Adipocyte (in vitro differentiated cells): ENCODE measurements at regions not wholly inside any gene's neighbourhood (a gene's known extent, or its start where the extent isn't known, plus 50 kb on each side); places are given as distances from the start of the nearest gene placed in this dataset.

ENCODE experiments used
- DNase-seq: peaks from one replicate; pipeline ENCODE4 v3.0.0-alpha.2; 2015; ENCODE audit warnings: low read depth
- H3K27me3 ChIP-seq: replicated peaks from 2 replicates; pipeline ENCODE4 v1.7.0; 2013; ENCODE audit warnings: mild to moderate bottlenecking, low read length, moderate library complexity; ENCODE audit not compliant: control insufficient read depth, insufficient read depth
- H3K36me3 ChIP-seq: 2 replicates; pipeline ENCODE4 v1.7.0; 2013; ENCODE audit warnings: low read length, mild to moderate bottlenecking, moderate library complexity; ENCODE audit not compliant: control insufficient read depth, insufficient read depth, severe bottlenecking
- H3K4me1 ChIP-seq: 2 replicates; pipeline ENCODE4 v1.7.0; 2013; ENCODE audit warnings: mild to moderate bottlenecking, low read length, moderate library complexity; ENCODE audit not compliant: control insufficient read depth, insufficient read depth
- H3K4me3 ChIP-seq: 2 replicates; pipeline ENCODE4 v1.7.0; 2013; ENCODE audit warnings: mild to moderate bottlenecking, low read length, moderate library complexity
- H3K9ac ChIP-seq: 2 replicates; pipeline ENCODE4 v1.7.0; 2013; ENCODE audit warnings: mild to moderate bottlenecking, low read length, moderate library complexity
- H3K9me3 ChIP-seq: 2 replicates; pipeline ENCODE4 v1.7.0; 2013; ENCODE audit warnings: mild to moderate bottlenecking, low read length, moderate library complexity; ENCODE audit not compliant: control insufficient read depth

- no peak overlapping the region for H3K9ac ChIP-seq
- no peak for DNase-seq
- no peaks in the 10 kb centered on the region for H3K27me3 ChIP-seq
- peaks cover 59% of the 10 kb centered on the region for H3K4me1 ChIP-seq
- H3K4me3 ChIP-seq: no peak overlapping the region
- H3K9me3 ChIP-seq: no peaks in the 10 kb centered on the region
- H3K36me3 ChIP-seq: no peaks in the 10 kb centered on the region
These were observed 57.9 kb upstream of the PTGFRN start for GRCh38 chr1:116851846-116852245.

DNA sequence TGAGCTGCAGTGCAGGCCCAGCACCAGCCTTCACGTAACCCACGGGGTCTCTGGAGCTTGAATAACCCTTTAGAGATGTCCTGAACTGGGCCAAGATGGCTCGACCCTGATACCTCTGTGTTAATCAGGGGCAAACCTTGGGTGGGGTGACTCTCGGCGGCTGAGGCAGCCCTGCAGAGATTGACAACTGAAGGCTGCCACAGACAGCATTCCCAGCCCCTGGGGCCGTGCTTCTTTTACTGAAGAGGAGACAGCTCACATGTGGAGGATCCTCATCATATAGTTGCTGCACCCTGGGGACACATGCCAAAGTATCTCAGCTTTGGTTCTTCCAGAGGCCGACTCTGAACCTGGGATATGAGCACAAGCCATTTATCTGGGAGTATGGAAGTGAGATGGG is 57.3 kb upstream of the PTGFRN start:
- H3K4me3 ChIP-seq: no peak overlapping the region
- no peak overlapping the region for H3K9ac ChIP-seq
- peaks cover 59% of the 10 kb centered on the region for H3K4me1 ChIP-seq
- H3K27me3 ChIP-seq: no peaks in the 10 kb centered on the region
- no peaks in the 10 kb centered on the region for H3K36me3 ChIP-seq
- no peaks in the 10 kb centered on the region for H3K9me3 ChIP-seq
- no peak for DNase-seq

GRCh38 chr1:116852910-116853309 is 56.8 kb upstream of the PTGFRN start:
- no peak overlapping the region for H3K4me3 ChIP-seq
- peak; percentile 28 for DNase-seq
- peaks cover 53% of the 10 kb centered on the region for H3K4me1 ChIP-seq
- no peaks in the 10 kb centered on the region for H3K36me3 ChIP-seq
- H3K9me3 ChIP-seq: no peaks in the 10 kb centered on the region
- no peak overlapping the region for H3K9ac ChIP-seq
- H3K27me3 ChIP-seq: no peaks in the 10 kb centered on the region

DNA sequence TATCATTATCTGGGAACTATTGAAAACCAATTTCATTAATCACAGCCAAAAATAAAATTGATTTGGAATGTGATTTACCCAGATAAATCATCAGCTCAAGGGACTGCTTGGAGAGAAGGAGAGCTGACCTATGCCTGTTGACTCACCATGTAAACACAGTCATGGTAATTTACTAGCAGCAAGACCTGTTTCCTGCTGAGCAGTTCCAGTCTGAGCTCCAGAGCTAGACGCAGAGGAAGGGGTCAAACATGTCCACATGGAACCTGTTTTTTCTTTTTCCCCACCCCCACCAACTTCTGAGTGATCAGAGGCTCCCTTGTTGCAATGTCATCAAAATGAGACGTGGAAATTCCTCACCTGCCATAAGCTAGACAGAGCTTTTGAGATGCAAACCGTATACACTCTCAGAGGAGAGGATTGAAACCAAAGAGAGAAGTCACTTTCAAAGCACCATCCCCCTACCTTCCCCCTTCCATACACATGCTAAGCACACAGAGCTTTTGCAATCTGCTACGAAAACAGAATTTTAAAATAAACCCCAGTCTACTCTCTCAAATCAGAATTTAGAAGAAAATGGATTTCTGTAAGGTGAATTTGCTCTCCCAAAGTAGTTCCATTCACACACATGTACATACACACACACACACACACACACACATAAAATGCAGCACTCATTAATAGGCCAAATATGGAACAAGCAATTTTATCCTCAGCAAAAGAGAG is 55.9 kb upstream of the PTGFRN start:
- DNase-seq: peak; percentile 84
- peaks cover 44% of the 10 kb centered on the region for H3K4me1 ChIP-seq
- H3K9me3 ChIP-seq: no peaks in the 10 kb centered on the region
- no peaks in the 10 kb centered on the region for H3K36me3 ChIP-seq
- no peak overlapping the region for H3K9ac ChIP-seq
- no peak overlapping the region for H3K4me3 ChIP-seq
- no peaks in the 10 kb centered on the region for H3K27me3 ChIP-seq

GRCh38 chr1:116854403-116854690 is 55.4 kb upstream of the PTGFRN start:
- no peak overlapping the region for H3K9ac ChIP-seq
- no peaks in the 10 kb centered on the region for H3K36me3 ChIP-seq
- H3K9me3 ChIP-seq: no peaks in the 10 kb centered on the region
- DNase-seq: no peak
- H3K4me1 ChIP-seq: peaks cover 39% of the 10 kb centered on the region
- H3K27me3 ChIP-seq: no peaks in the 10 kb centered on the region
- H3K4me3 ChIP-seq: no peak overlapping the region

- Histone ChIP-seq H3K9me3 (no peaks in the 10 kb centered on the region), H3K4me3 (no peak overlapping the region), H3K9ac (no peak overlapping the region), H3K36me3 (no peaks in the 10 kb centered on the region), H3K4me1 (peaks cover 37% of the 10 kb centered on the region), H3K27me3 (no peaks in the 10 kb centered on the region)
- no peak for DNase-seq
These were observed 55.0 kb upstream of the PTGFRN start for GRCh38 chr1:116854716-116855115.

GRCh38 chr1:116855191-116855619 is 54.5 kb upstream of the PTGFRN start:
- H3K9ac ChIP-seq: no peak overlapping the region
- DNase-seq: peak; percentile 56
- H3K4me1 ChIP-seq: peaks cover 37% of the 10 kb centered on the region
- H3K4me3 ChIP-seq: no peak overlapping the region
- no peaks in the 10 kb centered on the region for H3K27me3 ChIP-seq
- no peaks in the 10 kb centered on the region for H3K9me3 ChIP-seq
- H3K36me3 ChIP-seq: no peaks in the 10 kb centered on the region

DNA sequence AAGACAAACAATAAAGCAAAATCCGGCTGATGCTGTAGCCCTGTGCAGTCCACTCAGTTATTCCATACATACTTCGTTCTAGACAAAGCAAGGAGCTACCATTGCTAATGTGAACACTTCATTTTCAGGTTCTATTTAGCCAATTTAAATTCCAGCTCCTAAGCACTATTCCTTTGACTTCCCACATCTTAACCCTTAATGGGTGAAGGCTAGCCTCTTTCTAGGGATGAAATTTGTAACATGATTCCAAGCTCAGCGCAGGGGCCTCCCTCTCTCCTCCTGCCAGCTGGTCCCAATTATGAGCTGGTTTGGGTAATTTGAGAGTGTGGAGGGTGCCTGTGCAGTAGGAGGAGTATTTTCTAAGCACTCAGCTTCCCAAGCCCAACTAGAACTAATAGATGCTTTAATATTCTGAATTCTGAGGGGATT is 53.9 kb upstream of the PTGFRN start:
- no peaks in the 10 kb centered on the region for H3K9me3 ChIP-seq
- DNase-seq: peak; percentile 92
- H3K4me3 ChIP-seq: no peak overlapping the region
- H3K27me3 ChIP-seq: no peaks in the 10 kb centered on the region
- no peaks in the 10 kb centered on the region for H3K36me3 ChIP-seq
- H3K4me1 ChIP-seq: peaks cover 37% of the 10 kb centered on the region
- H3K9ac ChIP-seq: no peak overlapping the region

DNA sequence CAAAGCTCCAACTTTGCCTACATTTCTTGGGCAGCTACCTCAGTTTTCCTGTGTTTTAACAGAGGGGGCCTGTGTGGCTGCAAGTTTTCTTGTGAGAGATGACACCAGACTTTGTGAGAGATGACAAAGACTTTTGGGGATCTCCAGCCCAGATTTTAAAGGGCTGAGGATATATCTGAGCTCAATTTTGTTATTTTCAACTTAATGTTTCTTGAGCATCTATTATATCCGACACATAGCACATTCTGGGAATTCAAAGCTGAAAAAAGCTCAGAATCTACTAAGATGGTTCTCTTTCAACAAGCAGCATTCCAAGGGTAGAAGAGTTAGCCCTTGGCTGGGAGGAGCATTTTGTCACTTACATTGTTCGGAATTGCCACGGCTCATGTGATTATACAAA is 53.4 kb upstream of the PTGFRN start:
- H3K4me1 ChIP-seq: peaks cover 37% of the 10 kb centered on the region

DNA sequence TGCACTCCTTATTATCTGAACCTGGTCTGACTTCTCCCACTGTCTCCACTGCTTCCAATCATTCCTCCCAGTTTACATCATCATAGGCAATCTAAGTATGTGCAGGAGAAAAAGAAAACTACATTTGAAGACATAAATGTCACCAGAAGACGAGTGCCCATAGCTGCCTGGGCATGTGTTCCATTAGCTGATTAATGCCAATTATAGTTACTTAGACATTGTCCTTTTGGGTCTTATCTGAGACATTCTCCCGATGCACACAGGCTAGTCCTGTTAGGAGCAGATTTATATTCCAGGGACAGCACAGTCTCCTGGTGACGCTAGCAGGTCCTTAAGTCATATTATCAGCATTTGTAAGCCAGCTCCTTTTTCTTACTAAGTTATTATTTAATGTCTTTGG is 52.6 kb upstream of the PTGFRN start:
- no peak overlapping the region for H3K4me3 ChIP-seq
- no peak overlapping the region for H3K9ac ChIP-seq
- H3K36me3 ChIP-seq: no peaks in the 10 kb centered on the region
- no peak for DNase-seq
- peaks cover 2% of the 10 kb centered on the region for H3K27me3 ChIP-seq
- no peaks in the 10 kb centered on the region for H3K9me3 ChIP-seq
- peaks cover 37% of the 10 kb centered on the region for H3K4me1 ChIP-seq

More for the DNA sequence above, 53.4 kb upstream of the PTGFRN start:
- H3K36me3 ChIP-seq: no peaks in the 10 kb centered on the region
- H3K9me3 ChIP-seq: no peaks in the 10 kb centered on the region
- no peak for DNase-seq
- H3K9ac ChIP-seq: no peak overlapping the region
- peaks cover 1% of the 10 kb centered on the region for H3K27me3 ChIP-seq
- H3K4me3 ChIP-seq: no peak overlapping the region
